ENCODE measurements at regions not wholly inside any gene's neighbourhood (a gene's known extent, or its start where the extent isn't known, plus 50 kb on each side); places are given as distances from the start of the nearest gene placed in this dataset.

- H3K27me3 ChIP-seq (ENCODE audit: insufficient read depth, low read depth), result no peaks in the 10 kb centered on the region
- no peak overlapping the region for H3K27ac ChIP-seq
- H3K4me3 ChIP-seq (IDR thresholded peaks at IDR 0.05; ENCODE audit: insufficient read depth, low read depth, low read length), result no peak overlapping the region
- no peaks in the 10 kb centered on the region for H3K4me1 ChIP-seq (ENCODE audit: low read depth, poor library complexity, severe bottlenecking)
- no peak overlapping the region for H2AFZ ChIP-seq (ENCODE audit: low read depth)
- no peaks in the 10 kb centered on the region for H3K79me2 ChIP-seq (ENCODE audit: insufficient read depth, low read depth)
- no peak overlapping the region for H3K9ac ChIP-seq
- H4K20me1 ChIP-seq (ENCODE audit: insufficient read depth), result no peaks in the 10 kb centered on the region
- H3K36me3 ChIP-seq (ENCODE audit: insufficient read depth), result no peaks in the 10 kb centered on the region
- H3K4me2 ChIP-seq, result no peak overlapping the region
- no peak for TF ChIP-seq CTCF (conservative IDR thresholded peaks at IDR 0.05; ENCODE audit: low read depth, low read length)
These were observed 183.4 kb upstream of the FAM241A start for GRCh38 chr4:111961809-111962208.

- no peak for TF ChIP-seq CTCF (conservative IDR thresholded peaks at IDR 0.05; ENCODE audit: low read depth, low read length)
- H3K79me2 ChIP-seq (ENCODE audit: insufficient read depth, low read depth), result no peaks in the 10 kb centered on the region
- no peak overlapping the region for H3K9ac ChIP-seq
- H3K27me3 ChIP-seq (ENCODE audit: insufficient read depth, low read depth), result no peaks in the 10 kb centered on the region
- no peak overlapping the region for H2AFZ ChIP-seq (ENCODE audit: low read depth)
- H3K36me3 ChIP-seq (ENCODE audit: insufficient read depth), result no peaks in the 10 kb centered on the region
- no peak overlapping the region for H3K4me2 ChIP-seq
- no peaks in the 10 kb centered on the region for H3K4me1 ChIP-seq (ENCODE audit: low read depth, poor library complexity, severe bottlenecking)
- H3K27ac ChIP-seq, result no peak overlapping the region
- H4K20me1 ChIP-seq (ENCODE audit: insufficient read depth), result no peaks in the 10 kb centered on the region
- H3K4me3 ChIP-seq (IDR thresholded peaks at IDR 0.05; ENCODE audit: insufficient read depth, low read depth, low read length), result no peak overlapping the region
These were observed 182.0 kb upstream of the FAM241A start for GRCh38 chr4:111963158-111963700.

GRCh38 chr4:111977419-111977965, 167.8 kb upstream of the FAM241A start:
- Histone ChIP-seq H3K4me2 (no peak overlapping the region), H3K27me3 (ENCODE audit: insufficient read depth, low read depth) (no peaks in the 10 kb centered on the region), H3K9ac (no peak overlapping the region), H3K4me3 (IDR thresholded peaks at IDR 0.05; ENCODE audit: insufficient read depth, low read depth, low read length) (no peak overlapping the region), H3K27ac (no peak overlapping the region), H2AFZ (ENCODE audit: low read depth) (no peak overlapping the region), H3K4me1 (ENCODE audit: low read depth, poor library complexity, severe bottlenecking) (no peaks in the 10 kb centered on the region), H3K79me2 (ENCODE audit: insufficient read depth, low read depth) (no peaks in the 10 kb centered on the region), H4K20me1 (ENCODE audit: insufficient read depth) (no peaks in the 10 kb centered on the region), H3K36me3 (ENCODE audit: insufficient read depth) (no peaks in the 10 kb centered on the region)
- TF ChIP-seq CTCF (conservative IDR thresholded peaks at IDR 0.05; ENCODE audit: low read depth, low read length), result no peak

DNA sequence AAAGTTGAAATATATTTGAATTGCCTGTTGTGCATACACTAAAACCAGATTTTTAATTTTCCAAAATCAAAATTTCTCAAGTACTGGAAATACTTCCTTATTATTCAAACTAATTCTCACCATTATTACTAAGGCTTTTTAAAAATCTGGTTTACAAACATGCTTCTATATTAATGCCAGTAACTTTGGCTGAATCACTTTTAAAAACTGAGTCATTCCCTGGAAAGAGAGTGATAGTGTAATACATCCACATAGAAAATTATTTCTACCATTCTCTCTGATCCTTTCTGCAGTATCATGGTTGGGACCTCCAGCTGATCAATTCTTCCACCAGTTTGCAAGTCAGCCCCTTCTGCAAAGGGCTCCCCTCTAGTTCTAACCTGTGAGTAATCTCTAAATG, 165.3 kb upstream of the FAM241A start:
- TF ChIP-seq CTCF (conservative IDR thresholded peaks at IDR 0.05; ENCODE audit: low read depth, low read length), result no peak

More for the DNA sequence above, 165.3 kb upstream of the FAM241A start:
- H3K27ac ChIP-seq, result no peak overlapping the region
- no peak overlapping the region for H2AFZ ChIP-seq (ENCODE audit: low read depth)
- H3K79me2 ChIP-seq (ENCODE audit: insufficient read depth, low read depth), result no peaks in the 10 kb centered on the region
- H3K27me3 ChIP-seq (ENCODE audit: insufficient read depth, low read depth), result no peaks in the 10 kb centered on the region
- no peaks in the 10 kb centered on the region for H3K4me1 ChIP-seq (ENCODE audit: low read depth, poor library complexity, severe bottlenecking)
- H3K36me3 ChIP-seq (ENCODE audit: insufficient read depth), result no peaks in the 10 kb centered on the region
- no peak overlapping the region for H3K4me3 ChIP-seq (IDR thresholded peaks at IDR 0.05; ENCODE audit: insufficient read depth, low read depth, low read length)
- no peak overlapping the region for H3K9ac ChIP-seq
- no peak overlapping the region for H3K4me2 ChIP-seq
- no peaks in the 10 kb centered on the region for H4K20me1 ChIP-seq (ENCODE audit: insufficient read depth)
